GM19240 (cell line): ENCODE measurements at regions not wholly inside any gene's neighbourhood (a gene's known extent, or its start where the extent isn't known, plus 50 kb on each side); places are given as distances from the start of the nearest gene placed in this dataset.
"Not testable (repeated sequence)": the region's sequence is repeated elsewhere in the genome, so short reads cannot be mapped to it uniquely, and the experiment has no call there.

Experiments
- DNase-seq: peaks from one replicate; pipeline ENCODE4 v3.0.0; 2011; ENCODE audit warnings: low spot score; ENCODE audit not compliant: insufficient read length

DNA sequence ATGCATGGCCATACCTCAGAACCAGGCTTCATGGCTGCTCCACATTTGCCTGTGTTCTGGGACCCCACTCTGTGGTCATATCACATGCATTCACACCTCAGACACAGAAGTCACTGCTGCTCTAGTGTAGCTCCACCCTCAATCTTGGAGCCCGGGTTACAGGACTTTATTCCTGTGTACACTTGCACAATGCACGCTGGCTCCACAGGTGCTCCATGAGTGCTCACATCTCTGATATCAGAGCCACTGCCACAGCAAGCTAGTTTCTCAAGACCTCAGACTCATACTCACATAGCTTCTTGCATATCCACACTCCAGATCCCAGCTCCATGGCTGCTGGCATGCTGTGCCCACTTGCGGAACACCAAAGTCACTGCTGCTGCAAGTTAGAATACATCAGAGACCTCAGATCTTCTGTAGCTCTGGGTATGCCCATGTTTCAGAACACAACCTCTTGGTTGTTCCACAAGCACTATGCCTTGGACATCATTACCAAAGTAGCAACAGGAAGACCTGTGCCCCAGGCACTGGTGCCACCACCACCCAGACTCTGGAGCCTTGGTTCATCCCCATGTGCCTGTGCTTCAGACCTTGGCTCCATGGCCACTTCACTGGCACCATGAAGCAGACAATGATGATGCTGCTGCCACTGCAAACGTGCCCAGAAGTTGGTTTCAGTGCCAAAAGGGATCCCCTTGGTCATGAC, 269.5 kb upstream of the PCDH20 start:
- no peak for DNase-seq

DNA sequence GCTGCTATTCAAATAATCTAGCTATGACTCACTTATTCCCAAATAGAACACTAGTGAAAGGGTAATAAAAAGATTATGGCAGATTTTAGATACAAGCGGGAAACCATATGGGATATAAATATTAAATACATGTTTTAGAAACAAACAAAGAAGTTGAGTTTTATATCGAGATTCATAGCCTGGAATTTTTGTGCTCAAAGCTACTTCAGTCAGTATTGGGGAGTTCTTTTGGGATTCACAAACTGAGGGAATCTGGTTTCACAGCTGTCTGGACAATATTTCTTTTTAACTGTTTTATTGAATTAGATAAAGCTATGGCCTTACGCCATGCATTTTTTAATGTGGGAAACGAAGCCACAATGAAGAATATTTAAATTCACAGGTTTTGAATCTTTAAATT, 257.1 kb upstream of the PCDH20 start:
- no peak for DNase-seq

DNA sequence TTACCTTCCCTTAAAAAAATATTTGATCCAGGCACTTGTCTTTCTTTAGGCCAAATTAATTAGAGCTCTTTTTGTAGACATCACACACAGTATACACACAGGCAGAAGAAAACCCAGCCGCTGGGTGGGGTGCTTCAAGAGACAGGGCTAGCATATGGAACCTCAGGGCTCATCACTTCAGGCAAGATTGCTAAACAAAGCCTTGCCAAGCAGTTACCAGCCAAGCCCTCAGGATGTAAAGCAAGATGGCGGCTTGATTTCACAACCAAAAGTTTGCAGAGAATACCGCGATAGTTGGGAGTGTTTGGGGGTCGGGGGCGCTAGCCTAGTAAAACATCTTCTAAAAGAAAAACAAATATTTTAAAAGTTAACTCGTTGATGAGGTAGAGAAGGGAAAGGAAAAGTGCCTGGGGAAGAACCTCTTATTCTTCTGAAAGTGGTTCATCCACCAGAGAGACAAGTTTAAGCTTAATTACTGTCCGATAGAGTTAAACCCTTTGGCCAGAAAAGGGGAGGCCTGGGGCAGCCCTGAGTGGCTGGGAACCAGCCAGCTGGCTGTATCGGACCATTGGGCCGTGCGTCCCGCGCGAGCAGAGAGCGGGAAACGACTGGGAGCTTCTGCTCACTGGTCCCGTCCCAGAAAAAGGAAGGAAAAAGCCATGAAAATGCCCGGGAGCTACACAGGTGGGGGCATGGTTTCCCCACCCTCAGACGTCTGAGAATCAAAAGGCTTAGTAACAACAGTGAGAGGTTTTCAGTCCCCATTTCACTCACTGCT, 254.9 kb upstream of the PCDH20 start:
- DNase-seq: no peak

DNA sequence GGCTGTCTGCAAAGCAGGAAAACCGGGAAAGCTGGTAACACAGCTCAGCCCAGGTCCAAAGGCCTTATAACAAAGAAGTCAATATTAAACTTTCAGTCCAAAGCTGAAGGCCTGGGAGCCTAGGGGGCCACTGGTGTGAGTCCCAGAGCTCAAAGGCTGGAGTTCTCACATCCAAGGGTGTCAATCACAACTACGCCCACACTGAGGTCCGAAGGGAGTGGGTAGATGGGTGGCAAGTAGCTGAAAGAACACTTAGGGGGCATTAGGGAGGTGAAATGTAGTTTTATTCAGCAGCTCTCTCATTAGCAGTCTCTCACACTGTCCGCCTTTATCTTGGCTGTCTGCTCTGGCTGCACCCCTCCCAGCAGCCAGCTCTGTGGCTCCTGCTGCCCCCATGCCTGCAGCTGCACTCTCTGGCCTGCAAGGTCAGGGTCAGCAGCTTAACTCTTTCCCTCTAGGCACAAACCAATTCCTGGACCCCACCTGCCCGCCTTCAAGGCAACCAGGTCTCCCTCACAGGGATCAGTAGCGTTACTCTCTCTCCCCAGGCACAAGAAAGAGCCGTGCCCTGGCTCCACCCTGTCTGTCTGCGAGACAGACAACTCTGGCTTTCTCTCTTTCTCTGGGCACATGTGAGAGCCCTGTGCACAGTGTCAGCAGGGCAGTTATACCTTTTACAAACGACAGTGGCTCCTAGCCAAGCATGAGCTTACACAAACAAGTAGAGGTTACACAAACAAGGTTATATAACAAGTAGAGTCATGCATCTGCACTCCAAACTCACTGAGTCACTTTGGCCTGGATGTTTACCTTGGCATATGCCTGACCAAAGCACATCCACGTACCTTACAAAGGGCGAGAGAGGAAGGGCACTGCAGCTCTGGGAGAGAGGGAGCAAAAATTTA, 249.4 kb upstream of the PCDH20 start:
- DNase-seq: no peak

DNA sequence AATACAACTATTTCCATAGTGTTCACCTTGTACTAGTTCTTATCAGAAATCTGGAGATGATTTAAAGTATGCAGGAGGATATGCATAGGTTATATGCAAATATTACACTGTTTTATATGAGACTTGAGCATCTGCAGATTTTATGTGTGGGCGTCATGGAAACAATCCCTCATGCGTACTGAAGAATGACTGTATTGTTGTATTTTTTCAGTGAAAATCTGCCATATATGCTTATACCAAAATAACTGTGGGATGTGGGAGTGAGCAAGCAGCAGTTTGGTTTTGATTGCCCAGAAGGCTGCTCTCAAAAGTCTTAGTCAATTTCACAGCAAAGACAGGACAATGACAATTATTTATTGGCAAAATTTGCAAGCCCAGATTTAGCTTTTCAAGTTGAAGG, 238.8 kb upstream of the PCDH20 start:
- no peak for DNase-seq

DNA sequence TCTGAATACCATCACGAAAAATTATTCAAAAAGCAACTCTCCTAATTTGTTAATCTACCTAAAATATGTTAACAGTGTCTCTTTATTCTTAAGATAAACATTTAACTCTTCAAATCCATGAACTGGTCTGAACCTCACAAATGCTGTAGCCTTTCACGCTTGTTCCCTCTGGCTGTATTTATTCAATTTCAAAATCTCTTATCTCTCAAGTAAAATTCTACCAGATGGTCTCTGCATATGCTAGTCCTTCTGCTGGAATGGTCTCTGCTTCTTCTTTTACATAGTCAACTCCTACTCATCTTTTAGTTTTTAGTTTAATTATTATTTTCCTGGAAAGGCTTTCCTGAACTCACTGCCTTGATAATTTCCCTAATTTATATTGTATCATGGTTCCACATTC, 232.9 kb upstream of the PCDH20 start:
- DNase-seq: no peak

DNA sequence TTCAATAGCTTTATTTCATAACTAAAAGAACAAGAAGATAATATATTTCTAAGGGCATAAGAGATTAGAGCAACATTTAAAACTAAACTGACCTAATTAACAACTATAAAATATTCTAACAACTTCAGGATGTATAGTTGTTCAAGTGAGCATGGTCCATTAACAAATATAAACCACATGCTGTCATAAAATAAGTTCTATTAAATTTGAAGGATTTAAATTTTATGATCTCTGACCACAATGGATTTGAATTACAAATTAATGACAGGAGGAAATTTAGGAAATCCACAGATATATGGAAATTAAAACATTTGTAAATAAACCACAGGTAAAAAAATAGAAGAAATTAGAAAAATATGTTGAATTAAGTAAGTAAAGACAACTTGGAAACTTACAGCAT, 196.5 kb upstream of the PCDH20 start:
- no peak for DNase-seq

DNA sequence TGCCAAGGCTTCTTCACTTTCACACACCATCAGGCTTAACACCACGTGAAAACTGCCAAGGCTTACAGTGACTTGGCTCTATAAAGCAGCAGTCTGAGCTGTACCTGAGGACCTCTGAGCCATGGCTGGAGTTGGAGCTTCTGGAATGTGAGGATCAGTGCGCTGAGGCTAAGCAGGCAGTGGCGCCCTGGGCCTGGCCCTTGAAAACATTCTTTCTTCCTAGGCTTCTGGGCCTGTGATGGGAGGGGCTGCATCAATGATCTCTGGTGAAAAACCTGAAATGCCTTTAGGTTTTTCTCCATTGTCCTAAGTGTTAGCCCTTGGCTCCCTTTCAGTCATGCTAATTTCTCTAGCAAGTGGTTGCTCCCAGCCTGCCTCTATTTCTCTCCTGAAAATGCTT, 192.5 kb upstream of the PCDH20 start:
- DNase-seq: no peak

DNA sequence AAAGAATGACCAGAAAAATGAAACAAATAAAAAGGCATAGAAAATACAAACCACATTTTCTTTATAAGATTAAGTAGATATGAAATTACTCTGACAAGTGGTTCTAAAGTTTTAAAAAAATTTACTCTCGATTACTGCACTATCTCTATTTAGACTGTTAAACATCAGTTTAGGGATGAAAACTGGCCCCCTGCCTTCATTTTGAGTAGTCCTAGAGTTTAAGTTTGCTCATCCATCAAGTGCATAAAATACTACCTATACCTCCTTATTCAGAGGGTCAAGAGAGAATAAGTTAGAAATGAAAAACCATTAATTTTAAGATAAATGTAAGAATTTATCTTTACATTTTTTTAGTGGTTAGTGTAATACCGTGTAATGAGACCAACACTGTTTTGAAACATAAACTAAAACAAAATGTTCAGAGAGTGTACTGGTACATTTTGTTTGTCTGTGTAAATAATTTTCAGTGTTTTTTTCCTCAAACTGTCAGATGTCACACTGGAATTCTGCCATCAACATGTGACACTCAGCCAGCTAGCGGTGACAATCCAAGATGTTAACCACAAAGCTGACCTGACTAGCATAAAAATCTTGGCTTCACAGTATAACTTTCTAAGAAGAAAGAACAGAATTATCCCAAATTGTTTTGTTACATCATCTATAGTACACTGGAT, 184.8 kb upstream of the PCDH20 start:
- DNase-seq: no peak

DNA sequence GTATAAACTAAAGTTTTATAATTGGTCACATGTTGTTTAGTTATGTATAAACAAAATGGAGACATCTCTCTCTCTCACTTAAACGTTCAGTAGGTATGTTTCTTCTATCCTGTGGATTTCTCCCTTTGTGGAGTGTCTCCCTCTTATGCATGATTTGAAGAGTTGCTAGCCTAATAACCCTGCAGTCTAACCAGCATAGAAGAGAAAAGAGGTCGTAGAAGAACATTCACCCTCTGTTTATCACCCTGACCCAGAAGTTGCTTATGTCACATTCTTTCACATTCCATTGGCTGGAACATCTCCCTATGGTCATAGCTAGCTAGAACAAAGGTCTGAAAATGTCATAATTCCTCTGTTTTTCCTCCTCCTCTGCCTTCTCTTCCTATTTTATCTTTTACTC, 176.8 kb upstream of the PCDH20 start:
- DNase-seq: no peak

DNA sequence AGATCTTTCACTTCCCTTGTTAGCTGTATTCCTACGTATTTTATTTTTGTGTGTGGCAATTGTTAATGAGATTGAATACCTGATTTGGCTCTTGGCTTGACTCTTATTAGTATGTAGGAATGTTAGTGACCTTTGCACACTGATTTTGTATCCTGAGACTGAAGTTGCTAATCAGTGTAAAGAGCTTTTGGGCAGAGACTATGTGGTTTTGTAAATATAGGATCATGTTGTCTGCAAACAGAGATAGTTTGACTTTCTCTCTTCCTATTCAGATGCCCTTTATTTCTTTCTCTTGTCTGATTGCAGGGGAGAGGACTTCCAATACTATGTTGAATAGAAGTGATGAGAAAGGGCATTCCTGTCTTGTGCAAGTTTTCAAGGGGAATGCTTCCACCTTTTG, 160.3 kb upstream of the PCDH20 start:
- DNase-seq: no peak

DNA sequence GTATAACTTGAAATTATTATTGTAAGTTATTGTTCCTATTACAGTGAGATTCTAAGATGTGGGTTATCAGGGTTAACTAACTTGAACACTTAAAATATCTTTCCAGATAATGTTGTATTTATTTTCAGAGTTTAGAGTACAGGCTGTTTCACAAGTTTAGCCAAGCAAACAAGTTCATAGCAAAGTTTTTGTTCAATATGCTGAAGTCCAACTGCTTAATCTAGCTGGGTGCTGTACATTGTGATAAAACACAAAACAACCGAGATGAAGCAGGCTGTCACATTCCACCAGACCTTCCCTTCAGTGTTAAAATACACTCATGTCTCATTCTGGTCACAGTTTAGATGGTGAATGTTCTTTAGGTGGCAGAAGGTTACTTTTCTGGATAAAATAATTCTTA, 148.0 kb upstream of the PCDH20 start:
- DNase-seq: no peak

DNA sequence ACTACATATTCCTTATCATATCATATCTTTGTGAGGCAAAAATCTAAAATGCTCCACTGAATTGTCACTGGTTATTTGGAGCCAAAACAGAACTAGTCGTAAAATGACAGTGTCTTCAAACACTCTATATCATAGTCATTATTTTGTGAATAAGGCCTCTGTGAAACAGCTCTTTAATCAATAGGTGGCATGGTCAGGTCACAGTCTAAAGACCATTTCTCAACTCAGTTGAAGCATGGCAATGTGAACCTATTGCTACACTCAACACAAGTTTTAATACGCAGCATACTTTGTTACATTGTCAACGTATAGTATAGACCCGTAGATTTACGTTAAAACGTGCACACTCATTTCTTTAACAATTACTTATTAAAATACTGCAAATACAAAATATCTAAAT, 131.3 kb upstream of the PCDH20 start:
- no peak for DNase-seq

DNA sequence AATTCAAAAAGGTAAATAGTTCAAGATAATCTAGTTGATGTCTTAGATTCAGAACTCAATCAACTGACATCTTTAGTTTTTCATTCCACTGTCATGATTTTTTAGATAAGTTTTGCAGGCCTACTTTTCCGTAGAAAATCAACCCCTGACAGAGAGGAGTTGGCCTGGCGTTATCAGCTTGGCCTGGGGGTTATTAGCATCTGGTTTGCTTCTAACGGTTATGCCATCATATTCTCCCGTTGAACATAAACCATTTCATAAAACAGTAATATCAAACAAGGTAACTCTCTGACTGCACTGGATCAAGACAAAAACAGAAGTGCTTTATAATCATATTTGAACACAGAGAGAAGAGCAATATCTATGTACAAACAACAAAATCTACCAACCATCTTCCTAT, 130.8 kb upstream of the PCDH20 start:
- no peak for DNase-seq

DNA sequence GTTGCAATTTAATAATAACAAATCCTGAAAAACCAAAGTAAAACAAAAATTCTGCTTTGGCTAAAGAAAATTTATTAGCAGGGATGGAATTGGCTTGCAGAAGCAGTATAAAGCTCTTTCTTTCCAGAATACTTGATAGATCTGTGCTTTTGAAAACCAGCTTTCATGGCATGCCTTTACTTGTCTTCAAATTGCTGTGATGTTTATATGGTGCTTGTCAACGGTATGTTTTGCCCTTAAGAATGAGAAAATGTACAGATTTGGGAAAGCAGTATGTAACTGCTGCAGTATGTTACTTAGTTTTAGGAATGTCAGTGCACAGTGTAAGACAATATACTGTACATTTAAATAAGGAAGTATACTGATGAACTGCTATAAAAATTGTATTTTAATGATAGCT, 120.8 kb upstream of the PCDH20 start:
- DNase-seq: no peak

DNA sequence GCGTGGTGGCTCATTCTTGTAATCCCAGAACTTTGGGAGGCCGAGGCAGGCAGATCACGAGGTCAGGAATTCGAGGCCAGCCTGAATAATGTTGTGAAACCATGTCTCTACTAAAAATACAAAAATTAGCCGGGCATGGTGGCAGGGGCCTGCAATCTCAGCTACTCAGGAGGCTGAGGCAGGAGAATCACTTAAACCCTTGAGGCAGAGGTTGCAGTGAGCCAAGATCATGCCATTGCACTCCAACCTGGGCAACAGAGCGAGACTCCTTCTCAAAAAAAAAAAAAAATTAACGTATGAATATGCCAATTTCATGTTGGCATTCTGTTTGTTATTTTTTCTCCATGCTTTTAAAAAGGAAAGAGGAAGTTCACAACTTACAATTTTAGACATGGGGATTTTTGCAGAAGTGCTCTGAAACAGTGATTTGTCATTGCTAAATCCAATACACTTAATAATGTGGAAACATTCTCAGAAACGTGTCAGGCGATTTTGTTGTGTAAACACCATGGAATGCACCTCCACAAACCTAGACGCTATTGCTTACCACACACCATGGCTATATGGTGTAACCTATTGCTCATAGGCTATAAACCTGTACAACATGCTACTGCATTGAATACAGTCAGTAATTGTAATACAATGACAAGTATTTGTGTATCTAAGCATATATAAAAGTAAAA, 115.9 kb upstream of the PCDH20 start:
- no peak for DNase-seq

DNA sequence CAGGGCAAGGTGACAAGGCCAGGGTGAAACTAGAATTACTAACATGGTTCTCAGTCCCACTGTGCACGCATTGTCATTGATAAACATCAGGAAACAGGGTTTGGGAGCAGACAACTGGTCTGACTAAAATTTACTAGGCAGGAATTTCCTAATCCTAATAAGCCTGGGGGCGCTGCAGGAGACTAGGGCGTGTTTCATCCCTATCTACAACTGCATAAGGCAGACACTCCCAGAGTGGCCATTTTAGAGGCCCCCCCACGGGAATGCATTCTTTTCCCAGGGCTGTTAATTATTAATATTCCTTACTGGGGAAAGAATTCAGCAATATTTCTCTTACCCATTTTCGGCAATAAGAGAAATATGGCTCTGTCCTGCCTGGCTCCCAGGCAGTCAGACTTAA, 103.6 kb upstream of the PCDH20 start:
- DNase-seq: not testable (repeated sequence)

DNA sequence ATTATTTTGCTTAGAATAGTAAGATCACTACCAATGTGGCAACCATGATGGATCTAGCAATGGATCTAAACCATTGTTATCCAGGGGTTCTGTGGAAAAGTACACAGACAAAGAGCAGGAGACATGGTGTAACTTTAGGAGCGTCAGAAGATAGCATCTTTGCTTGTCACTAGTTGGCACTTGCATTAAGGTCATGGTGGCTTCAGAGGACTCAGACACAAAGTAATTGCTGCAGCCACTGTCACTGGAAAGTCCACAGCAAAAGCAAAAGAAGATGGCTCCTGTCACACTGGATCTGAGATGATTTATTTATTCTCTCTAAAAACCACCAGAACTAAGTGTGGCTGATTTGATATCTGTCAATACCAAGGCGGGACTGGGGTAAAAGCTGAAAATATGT, 93.3 kb upstream of the PCDH20 start:
- no peak for DNase-seq

DNA sequence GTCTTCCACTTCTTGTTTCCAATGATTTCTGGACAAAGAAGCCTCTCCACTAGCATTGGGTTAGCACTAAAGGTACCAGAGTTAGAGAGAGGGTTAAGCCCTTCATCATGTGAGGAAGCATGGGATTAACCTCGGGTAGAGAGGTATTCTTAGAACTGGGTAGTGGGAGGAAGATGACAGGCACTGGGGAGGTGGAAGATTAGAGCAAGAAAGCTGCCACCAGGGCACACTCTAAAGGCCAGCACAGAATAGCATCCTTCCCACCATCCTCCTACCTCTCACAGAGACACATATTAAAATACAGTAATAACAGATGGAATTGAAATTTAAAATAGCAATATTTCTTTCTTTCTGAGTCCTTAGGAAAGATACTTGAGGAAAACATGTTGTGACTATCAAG, 84.5 kb upstream of the PCDH20 start:
- DNase-seq: no peak

DNA sequence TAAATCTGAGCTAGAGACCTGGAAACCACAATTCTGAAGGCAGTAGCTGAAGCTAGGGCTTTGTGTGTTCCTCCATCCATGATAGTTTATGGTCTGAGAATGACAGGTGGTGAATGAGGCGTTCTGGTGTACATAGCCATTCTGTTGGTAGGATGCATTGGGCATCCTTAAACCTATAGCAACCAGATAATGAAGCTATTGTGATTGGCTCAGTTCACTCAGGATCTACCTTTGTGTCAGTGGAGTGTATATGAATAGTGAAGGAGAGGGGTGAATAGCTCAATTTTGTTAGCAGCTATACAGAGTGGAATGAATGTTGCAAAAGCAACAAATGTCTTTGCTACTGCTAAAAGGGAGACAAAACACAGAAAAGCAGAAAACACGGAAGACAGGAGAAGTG, 80.0 kb upstream of the PCDH20 start:
- DNase-seq: no peak

DNA sequence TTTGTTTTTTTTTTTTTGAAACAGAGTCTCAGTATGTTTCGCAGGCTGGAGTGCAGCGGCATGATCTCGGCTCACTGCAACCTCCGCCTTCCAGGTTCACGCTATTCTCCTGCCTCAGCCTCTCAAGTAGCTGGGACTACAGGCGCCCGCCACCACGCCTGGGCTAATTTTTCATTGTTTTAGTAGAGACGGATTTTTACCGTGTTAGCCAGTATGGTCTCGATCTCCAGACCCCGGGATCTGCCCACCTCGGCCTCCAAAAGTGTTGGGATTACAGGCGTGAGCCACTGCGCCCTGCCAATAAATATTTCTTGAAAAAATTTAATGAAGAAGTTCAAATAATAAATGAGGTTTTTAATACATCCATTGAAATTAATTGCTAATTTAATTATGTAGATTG, 77.9 kb upstream of the PCDH20 start:
- DNase-seq: not testable (repeated sequence)
